GM12878 (cell line): ENCODE measurements at regions not wholly inside any gene's neighbourhood (a gene's known extent, or its start where the extent isn't known, plus 50 kb on each side); places are given as distances from the start of the nearest gene placed in this dataset.

ENCODE experiments used
- ATAC-seq: fragments of 200-7000 bp; cut with Tn5 transposase; 3 replicates; pipeline ENCODE4 v1.9.1; 2020; ENCODE audit warnings: mild to moderate bottlenecking, moderate library complexity
- BruUV-seq: library from RNA; stranded (reverse); fragments of 400-500 nt; replicated peaks from 2 replicates; lab custom pipeline; 2021; lab: Mats Ljungman, UMichigan
- CTCF ChIA-PET: fragments of 300-600 bp; sonication (Branson Sonifier 250); formaldehyde crosslinking; extraction: SDS; loops from one replicate; lab custom pipeline; 2021; ENCODE audit warnings: inconsistent platforms; lab: Yijun Ruan, JAX
- POLR2A ChIA-PET: fragments of 350-600 bp; formaldehyde crosslinking; extraction: SDS; loops from one replicate; lab custom pipeline; 2021; ENCODE audit warnings: inconsistent platforms; lab: Charles Lee
- RAD21 ChIA-PET: fragments of 300-600 bp; sonication (Branson Sonifier 250); formaldehyde crosslinking; loops from one replicate; lab custom pipeline; 2023; ENCODE audit warnings: antibody characterized with exemption; ENCODE audit not compliant: unreplicated experiment; lab: Charles Lee
- SMC1A ChIA-PET: fragments of 300-600 bp; sonication (Branson Sonifier 250); formaldehyde crosslinking; loops from one replicate; lab custom pipeline; 2023; ENCODE audit not compliant: unreplicated experiment, uncharacterized antibody; lab: Charles Lee
- DNase-seq: peaks from one replicate; pipeline ENCODE4 v3.0.0-alpha.2; 2011; ENCODE audit warnings: low read depth, low spot score
- FAIRE-seq: peaks from 3 replicates; lab custom pipeline; 2011; peaks lifted over from hg19 to GRCh38; lab: Jason Lieb, UNC
- H2AFZ ChIP-seq: 2 replicates; pipeline ENCODE4 v1.6.0; 2011; ENCODE audit warnings: low read depth, low read length, control low read depth; ENCODE audit not compliant: control insufficient read depth
- H3K27ac ChIP-seq: 2 replicates; pipeline ENCODE4 v1.5.1; 2011; ENCODE audit warnings: control low read depth; ENCODE audit not compliant: control insufficient read depth, insufficient read depth
- H3K27me3 ChIP-seq, 2 experiments: replicated peaks in 1 of 2; 2 replicates each; pipeline versions ENCODE4 v1.6.0 to v1.6.1; 2011; ENCODE audit warnings: low read length in 1 of 2; ENCODE audit not compliant: control insufficient read depth in 2 of 2, insufficient read depth in 2 of 2
- H3K36me3 ChIP-seq, 2 experiments: 2 replicates each; pipeline ENCODE4 v1.5.1; 2011; ENCODE audit warnings: low read length in 1 of 2; ENCODE audit not compliant: control insufficient read depth in 2 of 2, insufficient read depth in 2 of 2
- H3K4me1 ChIP-seq: 2 replicates; pipeline ENCODE4 v1.6.1; 2011; ENCODE audit warnings: mild to moderate bottlenecking, low read length, moderate library complexity, mixed read lengths; ENCODE audit not compliant: control insufficient read depth, insufficient read depth
- H3K4me2 ChIP-seq: 2 replicates; pipeline ENCODE4 v1.6.0; 2011; ENCODE audit warnings: control low read depth; ENCODE audit not compliant: control insufficient read depth, insufficient read depth
- H3K4me3 ChIP-seq: fragments of 200-600 bp; sonication (generic); 2 replicates; pipeline ENCODE4 v1.5.1; 2016
- H3K79me2 ChIP-seq: 2 replicates; pipeline ENCODE4 v1.6.0; 2011; ENCODE audit warnings: low read length; ENCODE audit not compliant: control insufficient read depth, insufficient read depth
- H3K9ac ChIP-seq: 2 replicates; pipeline ENCODE4 v1.8.0; 2011; ENCODE audit warnings: low read length, control low read depth, mixed read lengths; ENCODE audit not compliant: control insufficient read depth, insufficient read depth
- H3K9me3 ChIP-seq: replicated peaks from 3 replicates; pipeline ENCODE4 v1.5.1; 2011; ENCODE audit warnings: mild to moderate bottlenecking, low read length; ENCODE audit not compliant: control insufficient read depth, insufficient read depth
- H4K20me1 ChIP-seq: 2 replicates; pipeline ENCODE4 v1.6.0; 2011; ENCODE audit not compliant: control insufficient read depth, insufficient read depth
- IKZF2 ChIP-seq, 2 experiments: fragments of 450-650 bp; IDR thresholded peaks; 2 replicates each; pipeline ENCODE4 v1.6.1; 2017; ENCODE audit warnings: mild to moderate bottlenecking in 2 of 2, moderate library complexity in 2 of 2
- SMC3 ChIP-seq: IDR thresholded peaks from 2 replicates; pipeline ENCODE4 v1.6.1; 2011; ENCODE audit warnings: low read length, improper control_type of control experiment, borderline replicate concordance
- SUPT20H ChIP-seq: IDR thresholded peaks from 2 replicates; pipeline ENCODE4 v1.6.1; 2011; ENCODE audit warnings: low read depth, mild to moderate bottlenecking, low read length, moderate library complexity, borderline replicate concordance; ENCODE audit not compliant: control insufficient read depth
- ZNF207 ChIP-seq: fragments of 450-650 bp; IDR thresholded peaks from 2 replicates; pipeline ENCODE4 v1.6.1; 2014; ENCODE audit warnings: antibody characterized with exemption, mild to moderate bottlenecking, borderline replicate concordance
- WGBS: methylation state at CpG from one replicate; pipeline ENCODE4 v1.1.6; 2016; ENCODE audit warnings: low lambda C conversion rate; ENCODE audit not compliant: insufficient replicate concordance, insufficient coverage; ENCODE audit errors: missing lambda C conversion rate; 5-methylcytosine and 5-hydroxymethylcytosine counted together
- in situ Hi-C: fragments of 300-500 bp; cut with MboI; formaldehyde crosslinking; loops from 9 replicates; pipeline ENCODE4 v1.14.3; 2018; ENCODE audit warnings: mixed read lengths
- intact Hi-C: fragments of 100-400 bp; cut with micrococcal nuclease; formaldehyde crosslinking; loops from one replicate; pipeline ENCODE4 v1.14.2; 2022; ENCODE audit not compliant: unreplicated experiment
- TF ChIP-seq, protein P1 (sequence below), 3 experiments: IDR thresholded peaks in 2 of 3; conservative IDR thresholded peaks in 1 of 3; 2 replicates each; pipeline ENCODE4 v1.5.1; 2011; ENCODE audit warnings: low read depth in 3 of 3, low read length in 3 of 3, mild to moderate bottlenecking in 3 of 3, control low read depth in 2 of 3, moderate library complexity in 2 of 3, inconsistent platforms in 1 of 3, mixed read lengths in 1 of 3; ENCODE audit not compliant: control insufficient read depth in 2 of 3, insufficient read depth in 1 of 3; ENCODE audit errors: extremely low read depth in 1 of 3

DNA sequence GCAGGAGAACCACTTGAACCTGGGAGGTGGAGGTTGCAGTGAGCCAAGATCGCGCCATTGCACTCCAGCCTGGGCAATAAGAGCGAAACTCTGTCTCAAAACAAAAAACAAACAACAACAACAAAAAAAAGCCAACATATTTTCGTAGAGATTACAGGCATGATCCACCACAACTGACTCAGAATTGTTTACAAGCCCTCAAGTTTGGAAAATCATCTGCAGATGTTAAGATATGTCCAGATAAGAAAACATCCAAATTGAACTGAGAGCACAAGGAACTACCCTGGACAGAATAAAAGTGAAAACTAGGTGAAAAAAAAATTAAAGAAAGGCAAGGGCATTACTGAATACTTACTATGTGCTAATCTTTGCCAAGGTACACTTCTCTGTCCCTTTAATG is 89.8 kb upstream of the WLS start:
- Histone ChIP-seq H3K27ac (no peak overlapping the region), H3K36me3 (no peaks in the 10 kb centered on the region), H3K9me3 (no peaks in the 10 kb centered on the region), H3K79me2 (no peaks in the 10 kb centered on the region), H3K4me1 (no peaks in the 10 kb centered on the region), H3K4me2 (no peak overlapping the region), H2AFZ (no peak overlapping the region), H3K9ac (no peak overlapping the region), H3K4me3 (no peak overlapping the region), H4K20me1 (no peaks in the 10 kb centered on the region), H3K27me3 (no peaks in the 10 kb centered on the region)
- FAIRE-seq (no peak), DNase-seq (no peak), ATAC-seq (peak; percentile 17; the same call in 2 of the 3 replicates)
- BruUV-seq = no TSS peak
- CTCF ChIA-PET = interaction anchor here (0.6 to 7.9 kb wide), 6 partner anchors 15 to 1261 kb away, joined by 3 to 94 read pairs (median 8); no protein-coding TSS in a partner anchor
- RAD21 ChIA-PET = interaction anchor here (0.7 to 2.2 kb wide), 2 partner anchors 81 to 202 kb away, joined by 3 to 9 read pairs; no protein-coding TSS in a partner anchor
- intact Hi-C loops (no loop called here), in situ Hi-C loops (no loop called here)
- TF ChIP-seq IKZF2 (IDR thresholded peaks at IDR 0.05) = no peak
- TF ChIP-seq ZNF207 = no peak
- POLR2A ChIA-PET = no interaction called here
- SMC1A ChIA-PET = interaction anchor here (0.8 to 5.1 kb wide), 6 partner anchors 8 to 202 kb away, joined by 3 to 50 read pairs (median 4); no protein-coding TSS in a partner anchor
- 31% methylated on average over 4 of the region's 4 CpGs for WGBS

DNA sequence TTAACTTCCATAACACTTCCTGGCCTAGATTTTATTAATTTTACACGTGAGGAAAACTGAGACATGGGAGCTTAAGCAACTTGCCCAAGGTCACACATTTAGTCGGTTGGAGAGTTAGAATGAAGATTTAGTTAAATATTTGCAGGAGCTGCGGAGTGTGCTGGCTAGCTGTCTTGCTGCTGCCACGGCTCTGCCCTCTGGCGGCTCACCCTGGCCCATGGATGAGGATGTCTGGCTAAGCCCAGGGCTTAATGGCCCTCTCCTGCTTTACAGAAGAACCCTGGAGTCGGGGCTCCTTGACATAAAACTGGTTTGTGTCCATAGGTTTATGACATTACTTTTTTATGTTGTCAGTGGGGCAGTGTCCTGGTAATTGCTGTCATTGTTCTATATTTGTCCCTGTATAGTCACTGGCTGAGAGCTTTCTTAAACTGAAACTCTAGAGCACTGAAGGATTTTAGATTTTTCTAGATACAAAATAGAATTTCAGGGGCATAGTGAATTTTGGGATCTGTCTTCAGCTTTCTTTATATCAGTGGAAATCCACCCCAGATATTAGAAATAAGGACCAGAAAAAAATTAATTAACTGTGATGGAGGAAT is 88.9 kb upstream of the WLS start:
- RAD21 ChIA-PET = interaction anchor here (0.7 to 2.8 kb wide), 5 partner anchors 82 to 470 kb away, joined by 3 to 43 read pairs (median 3); no protein-coding TSS in a partner anchor
- in situ Hi-C loops (no loop called here), intact Hi-C loops (loop anchor here (2.0 kb wide), 1 partner anchor 200 kb away; no protein-coding TSS in a partner anchor)
- Histone ChIP-seq H2AFZ (no peak overlapping the region), H3K9me3 (no peaks in the 10 kb centered on the region), H3K4me1 (no peaks in the 10 kb centered on the region), H4K20me1 (no peaks in the 10 kb centered on the region), H3K27ac (no peak overlapping the region), H3K79me2 (no peaks in the 10 kb centered on the region), H3K9ac (no peak overlapping the region), H3K4me3 (no peak overlapping the region), H3K4me2 (no peak overlapping the region), H3K27me3 (no peaks in the 10 kb centered on the region), H3K36me3 (no peaks in the 10 kb centered on the region)
- 11% methylated on average over 6 of the region's 6 CpGs for WGBS
- CTCF ChIA-PET = interaction anchor here (0.6 to 7.9 kb wide), 17 partner anchors 9 to 1132 kb away, joined by 3 to 94 read pairs (median 3); no protein-coding TSS in a partner anchor
- POLR2A ChIA-PET = interaction anchor here (0.7 kb wide), 1 partner anchor 31 kb away, joined by 3 read pairs; no protein-coding TSS in a partner anchor
- ATAC-seq (peak; percentile 93), FAIRE-seq (no peak), DNase-seq (no peak)
- BruUV-seq = no TSS peak
- TF ChIP-seq SUPT20H = no peak
- TF ChIP-seq SMC3 = peak; percentile 40
- TF ChIP-seq, protein P1, sequence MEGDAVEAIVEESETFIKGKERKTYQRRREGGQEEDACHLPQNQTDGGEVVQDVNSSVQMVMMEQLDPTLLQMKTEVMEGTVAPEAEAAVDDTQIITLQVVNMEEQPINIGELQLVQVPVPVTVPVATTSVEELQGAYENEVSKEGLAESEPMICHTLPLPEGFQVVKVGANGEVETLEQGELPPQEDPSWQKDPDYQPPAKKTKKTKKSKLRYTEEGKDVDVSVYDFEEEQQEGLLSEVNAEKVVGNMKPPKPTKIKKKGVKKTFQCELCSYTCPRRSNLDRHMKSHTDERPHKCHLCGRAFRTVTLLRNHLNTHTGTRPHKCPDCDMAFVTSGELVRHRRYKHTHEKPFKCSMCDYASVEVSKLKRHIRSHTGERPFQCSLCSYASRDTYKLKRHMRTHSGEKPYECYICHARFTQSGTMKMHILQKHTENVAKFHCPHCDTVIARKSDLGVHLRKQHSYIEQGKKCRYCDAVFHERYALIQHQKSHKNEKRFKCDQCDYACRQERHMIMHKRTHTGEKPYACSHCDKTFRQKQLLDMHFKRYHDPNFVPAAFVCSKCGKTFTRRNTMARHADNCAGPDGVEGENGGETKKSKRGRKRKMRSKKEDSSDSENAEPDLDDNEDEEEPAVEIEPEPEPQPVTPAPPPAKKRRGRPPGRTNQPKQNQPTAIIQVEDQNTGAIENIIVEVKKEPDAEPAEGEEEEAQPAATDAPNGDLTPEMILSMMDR (IDR thresholded peaks at IDR 0.05 in 2 of 3, conservative IDR thresholded peaks at IDR 0.05 in 1 of 3; ENCODE audit: control insufficient read depth in 2 of 3, extremely low read depth in 1 of 3, insufficient read depth in 1 of 3, low read depth in 3 of 3, low read length in 3 of 3) = peak in 2 of 3 experiments; percentile 29 to 42; a peak in 3 of 6 replicates
- SMC1A ChIA-PET = interaction anchor here (0.6 to 5.1 kb wide), 11 partner anchors 10 to 556 kb away, joined by 3 to 50 read pairs (median 3); no protein-coding TSS in a partner anchor
